HAP-1 (cell line): ENCODE measurements at regions not wholly inside any gene's neighbourhood (a gene's known extent, or its start where the extent isn't known, plus 50 kb on each side); places are given as distances from the start of the nearest gene placed in this dataset.
"Not testable (repeated sequence)": the region's sequence is repeated elsewhere in the genome, so short reads cannot be mapped to it uniquely, and the experiment has no call there.

Source experiments
- DNase-seq, 2 experiments: peaks; one replicate each; pipeline ENCODE4 v3.0.0-alpha.2; 2016 to 2020; ENCODE audit warnings: low spot score in 2 of 2
- H3K27me3 ChIP-seq: fragments of 250-450 bp; sonication (Bioruptor Pico); 2 replicates; pipeline ENCODE4 v1.5.1; 2020; ENCODE audit warnings: low read depth, mild to moderate bottlenecking, moderate library complexity
- H3K36me3 ChIP-seq: fragments of 250-450 bp; sonication (Bioruptor Pico); replicated peaks from 2 replicates; pipeline ENCODE4 v1.5.1; 2020; ENCODE audit warnings: mild to moderate bottlenecking
- H3K4me1 ChIP-seq: fragments of 250-450 bp; sonication (Bioruptor Pico); 2 replicates; pipeline ENCODE4 v1.5.1; 2020; ENCODE audit warnings: mild to moderate bottlenecking
- H3K4me3 ChIP-seq: fragments of 250-450 bp; sonication (Bioruptor Pico); 2 replicates; pipeline ENCODE4 v1.5.1; 2020; ENCODE audit warnings: mild to moderate bottlenecking, moderate library complexity
- H3K9me3 ChIP-seq: fragments of 250-450 bp; sonication (Bioruptor Pico); 2 replicates; pipeline ENCODE4 v1.5.1; 2020; ENCODE audit warnings: mild to moderate bottlenecking, moderate library complexity
- in situ Hi-C: fragments of 300-500 bp; cut with MboI; formaldehyde crosslinking; loops from 3 replicates; pipeline ENCODE4 v1.14.3; 2020; ENCODE audit warnings: low sequenced_read_pairs, inconsistent platforms, mixed read lengths

- Histone ChIP-seq H3K4me3 (no peak overlapping the region), H3K36me3 (no peaks in the 10 kb centered on the region), H3K9me3 (no peaks in the 10 kb centered on the region), H3K27me3 (no peaks in the 10 kb centered on the region), H3K4me1 (no peaks in the 10 kb centered on the region)
- in situ Hi-C loops = no loop called here
- DNase-seq = no peak
Measured at GRCh38 chrX:456551-457291, 70.0 kb upstream of the PPP2R3B start.

- in situ Hi-C loops = no loop called here
- no peaks in the 10 kb centered on the region for H3K4me1 ChIP-seq
- H3K36me3 ChIP-seq = no peaks in the 10 kb centered on the region
- DNase-seq = no peak
- H3K27me3 ChIP-seq = no peaks in the 10 kb centered on the region
- no peak overlapping the region for H3K4me3 ChIP-seq
- no peaks in the 10 kb centered on the region for H3K9me3 ChIP-seq
Measured at GRCh38 chrX:457292-457679, 70.6 kb upstream of the PPP2R3B start.

DNA sequence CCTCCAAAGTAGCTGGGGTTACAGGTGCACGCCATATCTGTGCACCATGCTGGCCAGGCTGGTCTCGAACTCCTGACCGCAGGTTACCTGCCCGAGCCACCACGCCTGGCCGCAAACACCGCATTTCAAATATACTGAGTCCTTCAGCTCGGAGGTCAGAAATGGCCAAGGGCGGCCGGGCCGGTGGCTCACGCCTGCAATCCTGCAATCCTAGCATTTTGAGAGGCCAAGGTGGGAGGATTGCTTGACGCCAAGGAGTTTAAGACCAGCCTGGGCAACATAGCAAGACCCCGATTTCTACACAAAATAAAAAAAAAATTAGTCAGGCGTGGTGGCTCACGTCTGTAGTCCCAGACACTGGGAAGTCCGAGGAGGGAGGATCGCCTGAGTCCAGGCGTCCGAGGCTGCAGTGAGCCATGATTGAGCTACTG, 71.9 kb upstream of the PPP2R3B start:
- Histone ChIP-seq H3K4me3 (no peak overlapping the region), H3K36me3 (no peaks in the 10 kb centered on the region), H3K27me3 (no peaks in the 10 kb centered on the region), H3K4me1 (no peaks in the 10 kb centered on the region), H3K9me3 (no peaks in the 10 kb centered on the region)
- DNase-seq = no peak
- in situ Hi-C loops = no loop called here

DNA sequence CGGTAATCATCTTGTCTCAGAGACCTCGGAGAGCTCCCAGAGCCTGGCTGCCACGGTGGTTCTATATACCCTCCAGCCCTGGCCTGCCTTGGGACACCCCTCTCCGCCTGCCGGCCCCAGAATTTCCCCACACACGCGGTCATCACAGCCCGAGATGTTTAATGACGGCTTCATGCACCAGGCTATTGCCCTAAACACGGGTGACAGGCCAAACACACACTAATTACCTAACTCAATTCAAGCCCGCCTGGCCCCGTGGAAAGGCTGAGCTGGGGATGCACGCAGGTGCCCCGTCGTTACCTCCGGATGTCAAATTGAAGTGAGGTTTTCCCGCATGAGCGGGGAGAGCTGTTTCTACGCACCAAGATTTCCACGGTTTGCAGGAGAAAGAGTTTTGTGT, 72.9 kb upstream of the PPP2R3B start:
- DNase-seq = no peak
- H3K36me3 ChIP-seq = no peaks in the 10 kb centered on the region
- no peaks in the 10 kb centered on the region for H3K4me1 ChIP-seq
- H3K4me3 ChIP-seq = no peak overlapping the region
- no peaks in the 10 kb centered on the region for H3K27me3 ChIP-seq
- H3K9me3 ChIP-seq = no peaks in the 10 kb centered on the region
- in situ Hi-C loops = no loop called here

- in situ Hi-C loops = no loop called here
- Histone ChIP-seq H3K36me3 (no peaks in the 10 kb centered on the region), H3K9me3 (no peaks in the 10 kb centered on the region), H3K27me3 (no peaks in the 10 kb centered on the region), H3K4me3 (no peak overlapping the region), H3K4me1 (no peaks in the 10 kb centered on the region)
- no peak for DNase-seq
Measured at GRCh38 chrX:460116-460515, 73.4 kb upstream of the PPP2R3B start.

GRCh38 chrX:460823-461640, 74.3 kb upstream of the PPP2R3B start:
- DNase-seq = no peak
- Histone ChIP-seq H3K27me3 (no peaks in the 10 kb centered on the region), H3K4me3 (no peak overlapping the region), H3K9me3 (no peaks in the 10 kb centered on the region), H3K36me3 (no peaks in the 10 kb centered on the region), H3K4me1 (no peaks in the 10 kb centered on the region)
- in situ Hi-C loops = no loop called here

GRCh38 chrX:462853-463252, 76.1 kb upstream of the PPP2R3B start:
- in situ Hi-C loops = no loop called here
- H3K36me3 ChIP-seq = no peaks in the 10 kb centered on the region
- H3K4me3 ChIP-seq = no peak overlapping the region
- H3K4me1 ChIP-seq = no peaks in the 10 kb centered on the region
- H3K27me3 ChIP-seq = no peaks in the 10 kb centered on the region
- no peaks in the 10 kb centered on the region for H3K9me3 ChIP-seq
- DNase-seq = no peak

DNA sequence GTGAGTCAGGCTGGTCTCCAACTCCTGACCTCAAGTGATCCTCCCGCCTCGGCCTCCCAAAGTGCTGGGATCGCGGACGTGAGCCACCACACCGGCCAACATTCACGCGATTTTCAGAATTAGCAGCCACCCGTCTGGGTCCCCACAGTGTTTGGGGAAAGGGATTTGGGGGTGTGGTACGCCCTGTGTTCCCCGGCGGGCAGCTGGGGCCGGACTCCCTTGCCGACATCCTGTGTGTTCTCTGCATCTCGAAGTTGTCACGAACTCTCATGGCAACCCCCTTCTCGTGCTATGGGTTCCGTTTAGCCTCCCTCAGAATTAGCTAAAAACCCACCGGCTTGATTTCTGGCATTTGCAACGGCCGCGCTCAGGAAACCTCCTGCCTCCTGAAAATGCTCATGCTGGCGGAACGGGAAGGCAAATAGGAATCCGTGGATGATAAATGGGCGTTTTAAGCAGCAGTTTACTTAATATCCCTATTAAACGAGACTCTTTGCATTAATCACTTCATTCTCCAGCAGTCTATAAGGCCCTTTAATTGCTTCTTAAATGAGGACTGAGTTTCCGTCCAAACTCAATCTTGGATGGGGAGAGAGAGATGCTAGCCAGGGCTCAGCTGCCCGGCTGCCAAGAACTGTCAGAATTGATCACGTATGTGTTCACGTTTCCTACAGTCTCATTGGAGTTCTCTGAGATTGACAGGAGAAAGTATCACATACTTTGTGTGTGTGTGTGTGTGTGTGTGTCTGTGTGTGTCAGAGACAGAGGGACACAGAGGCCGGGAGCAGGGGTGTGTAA, 78.9 kb upstream of the PPP2R3B start:
- in situ Hi-C loops = no loop called here
- Histone ChIP-seq H3K9me3 (no peaks in the 10 kb centered on the region), H3K4me1 (no peaks in the 10 kb centered on the region), H3K36me3 (no peaks in the 10 kb centered on the region), H3K27me3 (no peaks in the 10 kb centered on the region), H3K4me3 (no peak overlapping the region)
- no peak for DNase-seq

GRCh38 chrX:466836-467235, 80.1 kb upstream of the PPP2R3B start:
- H3K9me3 ChIP-seq, in situ Hi-C loops, H3K27me3 ChIP-seq: not testable (repeated sequence)

GRCh38 chrX:467686-468085, 81.0 kb upstream of the PPP2R3B start:
- DNase-seq, H3K4me1 ChIP-seq, H3K4me3 ChIP-seq, H3K36me3 ChIP-seq, H3K27me3 ChIP-seq, H3K9me3 ChIP-seq, in situ Hi-C loops: not testable (repeated sequence)

More at GRCh38 chrX:466836-467235, 80.1 kb upstream of the PPP2R3B start:
- not testable (repeated sequence) for H3K36me3 ChIP-seq, H3K4me3 ChIP-seq, DNase-seq, H3K4me1 ChIP-seq

- no peak overlapping the region for H3K4me3 ChIP-seq
- DNase-seq = no peak
- in situ Hi-C loops = no loop called here
- no peaks in the 10 kb centered on the region for H3K27me3 ChIP-seq
- no peaks in the 10 kb centered on the region for H3K9me3 ChIP-seq
- no peaks in the 10 kb centered on the region for H3K4me1 ChIP-seq
- no peaks in the 10 kb centered on the region for H3K36me3 ChIP-seq
Measured at GRCh38 chrX:468979-469378, 82.3 kb upstream of the PPP2R3B start.

GRCh38 chrX:470686-471085, 84.0 kb upstream of the PPP2R3B start:
- Histone ChIP-seq H3K36me3 (no peaks in the 10 kb centered on the region), H3K4me1 (no peaks in the 10 kb centered on the region), H3K9me3 (no peaks in the 10 kb centered on the region), H3K4me3 (no peak overlapping the region), H3K27me3 (no peaks in the 10 kb centered on the region)
- in situ Hi-C loops = no loop called here
- no peak for DNase-seq

DNA sequence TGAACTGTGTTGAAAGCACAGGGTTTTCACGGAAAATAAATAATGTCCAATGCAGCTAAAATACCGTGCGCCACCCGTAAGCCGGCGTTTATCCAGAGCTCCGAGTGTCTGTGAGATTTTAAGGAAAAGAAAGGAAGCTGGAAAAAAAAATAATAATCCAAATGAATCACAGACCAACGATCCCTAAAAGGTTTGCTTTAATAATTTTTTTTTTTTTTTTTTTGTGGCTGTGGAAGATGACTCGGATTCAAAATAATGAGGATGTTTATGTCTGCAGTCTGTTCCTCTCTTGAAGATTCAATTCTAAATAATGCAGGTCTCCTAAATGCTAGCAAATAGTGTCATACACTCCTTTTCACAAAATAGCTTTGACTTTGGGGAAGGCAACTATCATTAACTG, 84.6 kb upstream of the PPP2R3B start:
- no peak for DNase-seq
- in situ Hi-C loops = no loop called here
- Histone ChIP-seq H3K4me1 (no peaks in the 10 kb centered on the region), H3K9me3 (no peaks in the 10 kb centered on the region), H3K4me3 (no peak overlapping the region), H3K36me3 (no peaks in the 10 kb centered on the region), H3K27me3 (no peaks in the 10 kb centered on the region)

GRCh38 chrX:472275-472674, 85.6 kb upstream of the PPP2R3B start:
- not testable (repeated sequence) for H3K9me3 ChIP-seq

More at GRCh38 chrX:472275-472674, 85.6 kb upstream of the PPP2R3B start:
- in situ Hi-C loops, DNase-seq, H3K4me1 ChIP-seq, H3K36me3 ChIP-seq, H3K27me3 ChIP-seq, H3K4me3 ChIP-seq: not testable (repeated sequence)
